Activated CD4-positive, alpha-beta T cell treated with anti-CD3 and anti-CD28 coated beads, Interleukin-10, Interleukin-2, amounts not matched to agents 100 ng/mL and 50 ng/mL, durations not matched to agents 16 hours and 8 hours (primary cell): ENCODE measurements at regions not wholly inside any gene's neighbourhood (a gene's known extent, or its start where the extent isn't known, plus 50 kb on each side); places are given as distances from the start of the nearest gene placed in this dataset.
A peak's percentile ranks its signal among the peaks of the same experiment; 100 is the strongest.
"Not testable (repeated sequence)": the region's sequence is repeated elsewhere in the genome, so short reads cannot be mapped to it uniquely, and the experiment has no call there.

Experiments
- DNase-seq: peaks from one replicate; pipeline ENCODE4 v3.0.0-alpha.2; 2020

DNA sequence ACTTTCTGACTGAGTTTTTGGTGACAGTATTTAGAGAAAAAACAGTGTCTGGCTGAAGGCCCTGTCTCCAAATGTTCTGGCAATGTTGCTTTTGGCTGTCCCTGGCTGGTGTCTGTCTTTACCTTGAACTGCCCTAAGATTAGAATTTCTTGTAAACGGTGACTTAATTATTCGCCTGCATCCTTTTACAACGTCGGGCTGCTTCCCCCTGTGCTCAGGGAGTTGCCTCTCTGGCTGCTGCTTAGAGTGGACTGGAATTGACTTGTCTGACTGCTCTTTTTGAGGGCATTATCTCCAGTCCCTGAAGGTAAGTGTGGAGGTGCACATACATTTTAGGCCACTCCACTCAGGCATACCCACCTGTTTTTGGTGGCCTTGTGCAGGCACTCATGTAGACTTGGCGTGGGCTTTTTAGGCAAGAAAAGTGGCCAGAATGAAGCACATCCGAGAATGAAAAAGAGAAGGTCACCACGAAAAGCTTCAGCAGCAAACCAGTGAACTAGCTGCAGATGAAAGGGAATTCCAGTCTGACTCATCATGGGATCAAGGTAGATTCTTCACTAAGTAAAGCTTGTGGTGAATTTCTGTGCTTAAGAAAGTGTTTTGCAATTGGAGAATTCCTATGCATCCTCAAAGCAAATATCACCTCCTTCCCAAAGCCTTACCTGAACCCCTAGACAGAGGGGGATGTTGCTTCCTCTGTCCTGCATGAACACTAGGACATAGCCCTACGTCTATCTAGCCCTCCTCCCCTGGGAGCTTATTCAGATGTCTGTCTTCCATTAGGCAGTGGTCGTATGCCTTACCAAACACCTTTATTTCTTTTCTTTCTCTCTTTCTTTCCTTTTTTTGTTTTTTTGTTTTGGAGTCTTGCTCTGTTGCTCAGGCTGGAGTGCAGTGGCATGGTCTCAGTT, 230.3 kb upstream of the TRIB2 start:
- no peak for DNase-seq

DNA sequence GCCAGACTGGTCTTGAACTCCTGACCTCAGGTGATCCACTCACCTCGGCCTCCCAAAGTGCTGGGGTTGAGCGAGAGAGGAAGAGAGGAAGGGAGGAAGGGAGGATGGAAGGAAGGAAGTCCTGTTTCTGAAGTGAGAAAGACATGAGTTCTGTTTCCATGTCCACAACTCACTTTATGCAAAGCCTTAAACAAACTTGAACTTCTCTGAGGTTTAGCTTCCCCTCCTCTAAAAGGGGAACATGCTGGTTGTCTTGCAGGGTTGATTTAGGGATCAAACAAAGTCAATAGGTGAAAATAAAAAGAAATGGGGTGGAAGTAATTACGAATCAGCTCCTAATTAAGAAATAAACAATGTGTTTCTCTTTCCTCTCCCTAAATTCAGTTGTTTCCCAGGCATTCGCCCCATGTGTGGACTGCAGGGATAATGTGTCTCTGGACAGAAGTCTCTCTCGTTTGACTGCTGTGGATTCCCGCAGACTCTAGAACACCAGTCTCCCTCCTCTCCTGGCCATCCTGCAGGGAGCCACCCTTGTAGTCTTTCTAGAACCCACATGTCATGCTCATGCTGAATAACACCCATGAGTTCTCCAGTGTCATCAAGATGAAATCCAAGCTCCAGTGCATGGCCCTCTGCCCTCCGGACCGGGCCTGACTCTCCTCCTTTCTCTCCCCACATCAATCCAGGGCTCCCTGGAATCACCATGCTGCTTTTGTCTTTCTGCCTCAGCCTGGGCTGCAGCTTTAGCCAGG, 229.3 kb upstream of the TRIB2 start:
- no peak for DNase-seq

DNA sequence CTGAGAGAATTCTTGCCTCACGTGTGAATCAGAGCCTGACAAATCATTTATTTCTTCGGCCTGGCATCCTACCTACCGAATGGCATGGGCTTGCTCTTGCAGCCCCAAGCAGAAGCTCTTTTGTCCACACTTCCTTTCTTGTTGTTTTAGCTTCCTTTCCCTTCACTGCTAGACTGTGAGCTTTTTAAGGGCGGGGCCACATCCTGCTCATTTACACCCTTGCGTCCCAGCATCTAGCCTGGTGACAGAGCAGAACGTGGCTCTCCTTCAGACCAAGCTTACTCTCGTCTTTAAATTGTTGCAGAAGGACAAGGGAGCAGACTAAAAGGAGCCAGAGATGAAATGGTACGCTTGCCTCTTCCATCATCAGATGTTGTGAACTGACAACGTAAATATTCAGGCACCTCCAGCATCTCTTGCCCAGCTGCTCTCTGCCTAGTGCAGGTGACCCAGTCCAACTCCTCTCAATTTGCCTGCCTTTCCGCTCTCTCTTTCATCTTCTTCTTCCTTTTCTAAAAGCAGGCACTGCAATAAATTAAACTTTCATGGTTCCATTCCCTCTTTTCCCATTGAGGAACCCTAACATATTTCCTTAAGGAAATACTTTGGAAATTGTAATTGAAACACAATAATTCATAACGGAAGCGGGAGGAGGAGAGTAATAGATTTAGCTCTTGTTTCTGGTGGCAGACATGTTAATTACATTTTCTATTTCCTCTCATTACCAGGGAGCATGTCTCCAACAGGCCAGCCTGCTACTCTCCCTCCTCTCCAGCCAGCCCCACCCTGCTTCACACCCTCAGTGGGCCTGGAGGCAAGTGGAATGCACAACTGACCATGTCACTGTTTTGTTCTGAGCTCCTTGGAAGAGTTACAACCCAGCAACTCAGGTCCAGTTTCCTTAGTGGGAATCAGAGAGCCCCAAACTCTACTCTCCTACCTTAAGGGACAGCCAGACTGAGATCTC, 228.1 kb upstream of the TRIB2 start:
- peak; percentile 55 for DNase-seq

DNA sequence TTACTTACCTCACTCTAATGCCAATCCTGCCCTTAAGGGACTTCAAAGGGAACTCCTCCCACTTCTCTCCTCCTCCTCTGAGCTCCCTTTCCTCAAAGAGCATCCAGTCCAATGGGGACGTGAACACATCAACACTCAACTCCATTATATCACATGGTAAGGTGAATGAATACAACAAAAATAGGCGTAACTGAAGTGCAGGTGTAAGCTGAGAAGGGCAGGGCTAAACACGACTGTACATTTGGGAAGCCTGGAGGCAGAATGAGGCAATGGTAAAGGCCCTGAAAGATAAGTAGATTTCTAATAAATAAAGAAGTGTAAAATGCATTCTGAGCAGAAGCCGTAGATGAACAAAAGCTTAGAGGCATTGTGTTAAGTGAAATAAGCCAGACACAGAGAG, 226.1 kb upstream of the TRIB2 start:
- DNase-seq: no peak

DNA sequence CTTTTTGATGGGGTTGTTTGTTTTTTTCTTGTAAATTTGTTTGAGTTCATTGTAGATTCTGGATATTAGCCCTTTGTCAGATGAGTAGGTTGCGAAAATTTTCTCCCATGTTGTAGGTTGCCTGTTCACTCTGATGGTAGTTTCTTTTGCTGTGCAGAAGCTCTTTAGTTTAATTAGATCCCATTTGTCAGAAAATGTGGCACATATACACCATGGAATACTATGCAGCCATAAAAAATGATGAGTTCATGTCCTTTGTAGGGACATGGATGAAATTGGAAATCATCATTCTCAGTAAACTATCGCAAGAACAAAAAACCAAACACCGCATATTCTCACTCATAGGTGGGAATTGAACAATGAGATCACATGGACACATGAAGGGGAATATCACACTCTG, 224.4 kb upstream of the TRIB2 start:
- DNase-seq: not testable (repeated sequence)

DNA sequence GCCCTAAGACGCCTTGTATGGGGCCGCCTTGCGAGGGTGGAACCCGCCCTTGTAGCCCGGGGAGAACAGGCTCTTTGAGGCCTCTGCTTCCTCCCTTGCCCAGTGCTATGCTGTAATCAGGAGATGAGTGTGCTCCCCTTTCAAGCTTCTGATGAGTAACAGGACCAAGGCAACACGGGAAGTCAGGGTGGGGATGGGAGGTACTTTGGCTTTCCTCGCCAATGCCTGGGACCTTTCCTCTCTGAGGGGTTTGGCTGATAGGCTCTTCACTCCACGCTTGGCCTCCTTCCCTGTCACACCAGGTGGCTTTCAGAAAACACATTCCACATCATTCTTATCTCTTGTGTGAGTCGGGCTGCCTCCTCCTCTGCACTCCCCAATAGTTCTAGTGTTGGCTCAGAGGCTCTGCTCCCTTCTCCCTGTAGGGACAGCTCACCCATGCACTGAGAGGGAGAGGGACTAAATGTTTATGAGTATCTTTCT, 223.7 kb upstream of the TRIB2 start:
- peak; percentile 84 for DNase-seq

DNA sequence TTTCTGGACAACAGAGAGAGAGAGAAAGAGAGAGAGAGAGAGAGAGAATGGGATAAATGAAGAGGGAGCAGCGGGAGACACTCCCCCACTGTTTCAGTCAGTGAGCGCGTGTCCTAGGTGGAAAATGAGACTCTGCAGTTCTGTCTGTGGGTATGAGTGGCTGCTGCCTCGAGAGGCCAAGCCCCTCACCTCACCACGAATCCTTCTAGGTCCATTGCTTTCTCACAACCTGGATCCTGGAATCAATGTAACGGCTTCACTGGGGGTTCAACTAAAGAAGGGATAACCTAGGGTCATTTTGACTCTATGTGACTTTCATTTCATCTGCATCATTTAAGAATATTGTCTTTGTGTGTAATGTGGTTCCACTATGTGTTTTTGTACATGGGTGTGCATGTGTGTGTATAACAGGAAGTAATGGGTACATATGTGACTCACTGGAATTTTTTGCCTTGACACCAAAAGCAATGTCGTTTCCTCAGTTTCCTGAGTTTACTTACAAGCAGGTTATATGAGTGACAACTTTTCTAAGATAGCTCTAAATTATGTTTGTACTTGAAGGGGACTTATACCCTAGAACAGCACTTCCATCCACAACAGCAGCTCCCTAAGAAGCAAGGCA, 221.4 kb upstream of the TRIB2 start:
- DNase-seq: peak; percentile 49

DNA sequence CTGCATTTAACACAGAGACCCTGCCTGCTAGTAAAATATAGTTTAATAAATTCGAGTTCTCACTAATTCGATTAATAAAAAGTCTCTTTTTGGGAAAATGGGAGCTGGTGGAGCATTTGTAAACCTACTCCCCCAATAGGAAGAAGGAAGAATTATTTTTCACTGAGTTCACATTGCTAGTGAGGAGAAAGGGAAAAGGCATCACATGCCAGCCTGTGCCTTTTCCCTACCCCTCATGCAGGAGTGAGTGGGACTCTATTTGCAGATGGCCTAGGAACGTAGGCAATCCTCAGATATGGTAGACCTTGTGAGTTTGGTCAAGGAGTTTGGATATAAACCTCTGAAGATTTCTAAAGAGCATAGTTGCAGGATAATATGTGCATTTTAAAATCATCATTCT, 218.4 kb upstream of the TRIB2 start:
- DNase-seq: no peak

DNA sequence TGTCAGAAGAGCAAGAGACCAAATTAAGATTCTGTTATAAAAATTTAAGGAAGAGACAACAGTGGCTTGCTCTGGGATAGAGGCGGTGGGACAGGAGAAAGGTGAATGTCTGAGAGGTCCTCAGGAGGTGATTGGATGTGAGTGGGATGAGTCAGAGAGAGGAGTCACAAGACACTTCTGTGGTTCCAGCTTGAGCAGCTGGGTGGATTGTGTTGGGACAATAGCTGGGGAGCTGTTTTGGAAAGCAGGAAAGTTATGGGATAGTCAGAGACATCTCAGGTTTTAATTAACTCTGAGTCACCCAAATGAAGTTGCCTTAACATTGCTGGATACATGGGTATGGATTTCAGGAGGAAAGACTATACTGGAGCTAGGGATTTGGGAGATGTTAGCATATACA, 218.0 kb upstream of the TRIB2 start:
- DNase-seq: no peak

DNA sequence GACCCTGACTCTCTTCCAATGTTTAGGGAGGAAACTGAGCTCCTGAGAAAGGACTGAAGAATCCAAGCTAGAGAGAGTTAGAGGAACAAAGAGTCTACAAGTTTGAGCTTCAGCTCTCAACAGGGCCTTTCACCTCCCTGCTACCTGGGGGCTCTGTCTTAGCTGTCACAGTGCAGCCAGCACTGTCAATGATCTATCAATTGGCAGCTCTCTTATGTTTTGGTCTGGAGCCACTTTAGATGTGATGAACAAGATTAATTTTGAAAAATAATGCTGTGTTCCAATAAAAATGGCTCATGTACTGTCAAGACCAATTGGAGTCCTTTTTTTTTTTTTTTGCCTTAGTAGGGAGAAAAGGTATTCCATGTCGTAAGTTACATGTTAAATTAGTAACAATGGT, 215.8 kb upstream of the TRIB2 start:
- DNase-seq: no peak

DNA sequence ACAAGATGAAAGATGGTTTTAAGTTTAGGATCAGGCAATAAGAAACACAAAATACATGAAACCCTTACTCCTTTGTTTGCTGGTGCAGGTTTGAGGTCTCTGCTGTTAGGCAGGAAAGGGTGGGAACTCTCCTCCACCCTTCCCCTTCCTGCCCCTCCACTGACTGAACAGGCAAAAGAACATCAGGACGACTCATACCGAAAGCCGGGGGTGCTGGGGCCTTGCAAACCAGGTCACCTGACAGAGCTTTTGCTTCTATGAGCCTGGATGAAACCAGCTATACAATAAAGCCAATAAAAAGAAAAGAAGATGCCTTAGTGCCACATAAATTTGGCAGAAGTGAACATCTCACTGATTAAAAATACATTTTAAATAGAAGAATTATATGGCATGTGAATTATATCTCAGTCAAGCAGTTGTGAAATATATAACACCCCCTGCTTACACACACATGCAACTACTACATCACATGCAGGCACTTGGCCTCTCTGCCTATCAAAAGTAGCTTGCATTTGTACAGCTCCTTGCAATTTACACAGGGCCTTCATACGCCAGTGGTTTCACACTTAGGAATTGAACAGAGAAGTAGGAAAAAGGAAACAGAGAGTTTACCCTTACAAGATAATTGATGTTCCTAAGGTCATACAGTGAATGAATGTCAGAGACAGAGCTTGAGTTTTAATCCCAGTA, 215.1 kb upstream of the TRIB2 start:
- DNase-seq: peak; percentile 94

DNA sequence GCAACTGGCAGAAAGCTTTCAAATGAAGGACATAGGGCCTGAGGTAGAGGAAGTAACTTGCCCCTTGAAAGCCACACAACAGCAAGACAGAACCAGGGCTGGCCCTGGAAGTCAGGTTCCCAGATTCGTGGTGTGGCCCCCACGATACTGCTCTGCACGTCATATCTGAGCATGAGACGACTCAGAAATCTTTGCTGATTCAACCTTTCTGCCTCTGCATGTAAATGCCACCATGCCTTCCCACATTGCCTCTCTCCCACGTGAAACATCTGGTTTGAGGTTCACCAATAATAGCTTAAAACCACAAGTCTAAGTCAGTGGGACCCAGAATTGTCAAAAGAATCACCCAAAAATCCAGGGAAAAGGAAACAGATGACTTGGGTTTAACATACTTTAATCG, 214.0 kb upstream of the TRIB2 start:
- peak; percentile 66 for DNase-seq

DNA sequence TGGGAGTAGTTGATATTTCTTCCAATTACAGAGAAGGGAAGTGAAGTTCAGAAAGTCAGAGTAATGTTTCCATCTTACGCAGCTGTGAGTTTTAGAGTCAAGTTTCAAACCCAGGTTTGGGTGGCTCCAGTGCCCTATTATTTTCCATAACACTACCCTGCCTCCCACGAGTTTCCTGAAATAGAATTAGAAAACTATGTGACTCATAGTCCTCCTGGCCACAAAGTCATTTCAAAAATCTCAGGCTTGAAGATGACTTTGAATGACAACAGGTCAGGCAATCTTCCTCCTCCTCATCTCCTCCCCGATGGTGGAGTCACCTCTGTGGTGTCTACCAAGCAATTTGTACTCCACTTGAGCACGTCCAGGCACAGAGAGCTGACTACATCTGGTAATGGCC, 212.3 kb upstream of the TRIB2 start:
- DNase-seq: peak; percentile 87

DNA sequence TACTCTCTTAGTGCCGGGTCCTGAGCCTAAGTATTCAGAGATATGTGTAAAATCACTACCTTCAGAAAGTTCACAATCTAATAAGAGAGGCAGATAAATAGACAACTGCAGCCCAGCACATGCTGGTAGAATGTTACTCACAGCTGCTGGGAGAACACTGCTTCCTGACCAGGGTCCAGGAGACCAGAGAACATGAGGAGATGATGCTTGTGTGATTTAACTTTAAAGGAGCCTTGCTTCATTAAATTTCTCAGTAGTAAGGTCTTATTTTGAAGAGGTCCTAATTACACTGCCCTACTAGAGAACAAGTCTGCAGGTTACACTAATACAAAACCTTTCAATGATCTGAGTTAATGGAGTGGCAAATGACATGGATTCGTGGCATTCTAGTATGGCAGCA, 209.9 kb upstream of the TRIB2 start:
- peak; percentile 43 for DNase-seq

DNA sequence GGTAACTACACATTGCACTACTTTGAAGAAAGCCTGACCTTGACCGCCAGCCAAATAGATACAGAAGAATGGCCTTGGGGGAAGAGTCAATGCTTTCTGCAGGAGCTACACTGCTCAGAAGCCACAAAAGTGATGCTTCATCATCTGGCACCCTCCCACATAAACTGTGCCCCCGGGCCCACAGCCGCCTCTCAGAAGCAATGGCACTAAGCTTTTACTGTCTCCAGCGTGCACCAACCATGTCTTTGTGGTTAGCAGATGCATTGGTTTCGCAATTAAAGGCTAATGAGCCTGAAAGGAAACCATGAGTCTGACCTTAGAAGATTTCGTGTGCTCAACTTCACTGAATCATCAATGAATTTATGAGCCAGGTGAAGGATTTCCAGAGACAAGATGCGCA, 209.4 kb upstream of the TRIB2 start:
- peak; percentile 91 for DNase-seq

DNA sequence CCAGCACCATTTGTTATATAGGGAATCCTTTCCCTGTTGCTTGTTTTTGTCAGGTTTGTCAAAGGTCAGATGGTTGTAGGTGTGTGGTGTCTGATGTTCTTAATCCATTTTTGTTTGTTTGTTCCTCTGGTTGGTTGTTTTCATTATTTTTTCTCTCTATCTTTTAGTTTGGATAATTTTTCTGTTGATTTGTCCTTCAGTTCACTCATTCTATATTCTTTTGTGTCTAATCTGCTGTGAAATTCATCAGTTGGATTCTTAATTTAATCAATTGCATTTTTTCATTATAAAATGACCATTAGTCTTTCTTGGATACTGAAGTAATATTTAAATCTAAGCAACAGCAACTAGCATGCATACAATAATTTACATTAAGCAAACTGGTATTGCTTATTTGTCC, 206.7 kb upstream of the TRIB2 start:
- no peak for DNase-seq

DNA sequence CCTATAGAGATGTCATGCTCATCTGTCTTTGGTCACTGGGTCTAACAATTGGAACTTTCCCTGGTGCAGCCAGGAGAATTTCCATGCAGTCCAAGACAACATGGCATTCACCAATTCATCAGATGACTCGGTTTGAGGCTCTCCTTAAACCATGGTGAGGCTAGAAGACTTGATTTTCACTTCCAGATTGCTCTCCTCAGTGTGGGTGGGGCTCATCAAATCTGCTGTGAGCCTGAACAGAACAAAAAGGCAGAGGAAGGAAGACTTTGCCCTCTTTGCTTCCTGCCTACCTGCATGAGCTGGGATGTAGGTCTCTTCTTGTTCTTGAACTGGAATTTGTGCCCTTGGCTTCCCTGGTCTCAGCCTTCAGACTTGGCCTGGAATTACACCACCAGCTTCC, 203.4 kb upstream of the TRIB2 start:
- DNase-seq: no peak

DNA sequence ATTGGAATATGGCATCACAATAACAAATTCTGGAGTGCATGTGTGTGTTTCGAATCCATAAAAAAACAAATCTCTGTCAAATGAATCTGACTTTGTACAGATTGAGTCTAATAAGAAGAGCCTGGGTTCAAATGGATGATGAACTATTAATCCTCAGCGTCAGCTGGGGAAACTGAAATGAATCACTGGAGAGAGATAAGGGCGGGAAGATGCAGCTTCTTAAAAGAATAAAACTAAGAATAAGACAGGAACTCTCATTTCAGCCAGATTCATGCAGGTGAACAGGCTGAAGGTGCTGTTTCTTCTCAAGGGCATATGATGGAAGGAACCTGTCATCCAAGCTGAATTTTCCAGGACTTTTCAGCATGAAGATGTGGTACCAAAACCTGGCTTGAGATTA, 202.6 kb upstream of the TRIB2 start:
- peak; percentile 34 for DNase-seq

DNA sequence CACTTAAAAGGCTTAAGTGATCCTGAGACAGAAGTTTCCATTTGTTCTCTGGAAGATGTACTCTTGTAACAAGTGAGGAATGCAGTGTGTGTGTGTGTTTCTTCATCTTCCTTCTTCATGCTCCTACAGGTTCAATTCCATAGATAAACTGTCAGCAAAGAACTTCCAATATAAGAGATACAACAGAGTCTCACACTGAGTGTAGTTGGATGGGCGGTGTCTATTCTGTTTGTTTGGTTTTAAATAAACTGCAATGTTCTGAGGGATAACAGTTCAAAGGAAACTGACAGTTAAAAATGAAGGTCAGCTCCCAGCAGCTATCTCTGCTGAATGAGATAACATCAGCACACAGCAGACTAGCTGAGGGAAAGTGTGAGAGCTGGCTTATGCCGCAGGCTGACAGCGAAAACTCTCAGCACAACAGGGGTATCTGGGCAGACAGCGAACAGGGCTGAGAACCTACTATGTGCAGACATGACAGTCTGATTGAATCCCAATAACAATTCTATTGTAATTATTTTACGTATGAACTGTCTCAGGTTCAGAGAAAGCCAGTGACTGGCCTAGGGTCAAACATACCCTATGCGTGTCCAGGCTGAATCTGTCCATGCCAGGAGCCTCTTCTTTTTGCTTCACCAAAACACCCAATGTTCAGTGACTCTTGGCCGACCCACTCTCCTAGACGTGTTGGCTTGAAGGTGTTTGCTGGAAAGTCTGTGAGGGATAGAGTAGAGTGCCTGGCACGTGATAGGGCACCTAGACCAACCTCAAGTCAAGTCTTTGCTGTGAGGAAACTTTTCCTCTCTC, 201.9 kb upstream of the TRIB2 start:
- peak; percentile 64 for DNase-seq

DNA sequence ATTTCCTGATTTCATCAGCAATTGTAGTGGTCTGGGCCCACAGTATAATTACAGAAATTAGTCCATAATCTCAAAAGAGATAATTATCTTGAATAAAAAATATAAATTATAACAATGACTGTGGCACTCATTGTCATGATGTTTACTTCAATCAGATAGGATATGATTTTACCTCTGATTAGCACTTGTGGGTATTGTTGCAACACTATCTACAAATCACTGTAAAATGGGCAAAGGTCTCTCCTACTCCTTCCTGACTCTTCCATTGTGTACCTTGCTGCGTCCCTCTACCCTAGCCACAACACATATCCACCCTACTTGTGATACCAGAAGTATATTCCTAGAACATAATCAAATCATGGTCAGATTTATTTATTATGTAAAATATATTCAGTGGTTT, 200.9 kb upstream of the TRIB2 start:
- no peak for DNase-seq
